H1 (cell line): ENCODE measurements at regions not wholly inside any gene's neighbourhood (a gene's known extent, or its start where the extent isn't known, plus 50 kb on each side); places are given as distances from the start of the nearest gene placed in this dataset.

Source experiments
- ATF3 ChIP-seq: IDR thresholded peaks from 2 replicates; pipeline ENCODE4 v1.6.1; 2011; ENCODE audit warnings: low read depth, mild to moderate bottlenecking, low read length; ENCODE audit not compliant: insufficient read depth
- CHD2 ChIP-seq: IDR thresholded peaks from 2 replicates; pipeline ENCODE4 v1.6.1; 2012; ENCODE audit warnings: low read length, improper control_type of control experiment
- TBP ChIP-seq: IDR thresholded peaks from 2 replicates; pipeline ENCODE4 v1.6.1; 2011; ENCODE audit warnings: low read depth, low read length, improper control_type of control experiment

GRCh38 chr13:90710164-90710759 lies 637.2 kb upstream of the MIR17HG start (continued):
- TF ChIP-seq ATF3 = no peak
- no peak for TF ChIP-seq CHD2
- TF ChIP-seq TBP = no peak
